Mammary epithelial cell (primary cell): ENCODE measurements at regions not wholly inside any gene's neighbourhood (a gene's known extent, or its start where the extent isn't known, plus 50 kb on each side); places are given as distances from the start of the nearest gene placed in this dataset.

Experiments
- CTCF ChIP-seq, 2 donors: IDR thresholded peaks in 1 of 2; conservative IDR thresholded peaks in 1 of 2; 2 replicates each; pipeline ENCODE4 v1.5.1; 2011 to 2012; ENCODE audit warnings: inconsistent platforms in 2 of 2, low read length in 2 of 2, mild to moderate bottlenecking in 2 of 2, control low read depth in 1 of 2, low read depth in 1 of 2; ENCODE audit not compliant: insufficient read depth in 1 of 2; ENCODE audit errors: extremely low read depth in 1 of 2
- EZH2 ChIP-seq: IDR thresholded peaks from 2 replicates; pipeline ENCODE4 v1.6.1; 2012; ENCODE audit warnings: low read length, inconsistent platforms, borderline replicate concordance

DNA sequence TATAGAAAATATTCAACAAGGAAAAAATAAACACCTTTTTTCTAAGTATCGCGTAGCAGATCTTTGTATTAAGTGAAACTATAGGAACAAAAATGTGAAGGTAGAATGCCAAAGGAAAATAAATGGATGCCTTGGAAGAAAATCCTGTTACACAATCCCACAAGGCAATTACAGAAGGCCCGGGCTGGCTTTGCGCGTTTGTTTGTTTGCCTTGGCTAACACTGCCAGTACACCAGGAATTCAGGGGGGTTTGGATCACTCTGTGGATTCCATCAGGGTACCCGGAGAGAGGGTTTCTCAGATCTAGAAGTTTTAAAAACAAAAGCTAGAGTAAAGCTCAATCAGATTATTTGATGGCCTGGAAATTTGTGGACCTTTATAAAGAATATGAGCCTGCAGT is 478.3 kb downstream of the FBXO15 start:
- TF ChIP-seq CTCF (conservative IDR thresholded peaks at IDR 0.05 in 1 of 2, IDR thresholded peaks at IDR 0.05 in 1 of 2; ENCODE audit: extremely low read depth in 1 of 2, insufficient read depth in 1 of 2, low read depth in 1 of 2, low read length in 2 of 2): no peak
- TF ChIP-seq EZH2: no peak
